ENCODE measurements at regions not wholly inside any gene's neighbourhood (a gene's known extent, or its start where the extent isn't known, plus 50 kb on each side); places are given as distances from the start of the nearest gene placed in this dataset.

DNA sequence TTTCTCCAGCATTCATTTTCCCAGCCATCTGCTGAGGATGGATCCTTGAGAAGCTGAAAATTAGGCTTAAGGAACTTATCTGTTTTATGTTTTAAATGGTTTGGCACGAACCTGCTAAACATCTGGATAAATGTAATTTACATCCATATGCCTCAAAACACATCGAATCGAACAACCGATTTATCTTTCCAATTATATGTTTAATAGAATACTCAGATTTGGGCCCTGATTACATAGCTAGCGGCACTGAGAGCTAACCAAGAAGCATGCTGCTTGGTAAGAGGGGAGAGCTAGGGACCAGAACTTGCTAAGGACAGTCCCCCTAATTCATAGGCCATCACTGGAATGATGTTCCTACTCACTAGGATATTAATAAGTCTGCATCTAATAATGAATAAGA lies 144.4 kb downstream of the BUB3 start:
- TF ChIP-seq, protein P1, sequence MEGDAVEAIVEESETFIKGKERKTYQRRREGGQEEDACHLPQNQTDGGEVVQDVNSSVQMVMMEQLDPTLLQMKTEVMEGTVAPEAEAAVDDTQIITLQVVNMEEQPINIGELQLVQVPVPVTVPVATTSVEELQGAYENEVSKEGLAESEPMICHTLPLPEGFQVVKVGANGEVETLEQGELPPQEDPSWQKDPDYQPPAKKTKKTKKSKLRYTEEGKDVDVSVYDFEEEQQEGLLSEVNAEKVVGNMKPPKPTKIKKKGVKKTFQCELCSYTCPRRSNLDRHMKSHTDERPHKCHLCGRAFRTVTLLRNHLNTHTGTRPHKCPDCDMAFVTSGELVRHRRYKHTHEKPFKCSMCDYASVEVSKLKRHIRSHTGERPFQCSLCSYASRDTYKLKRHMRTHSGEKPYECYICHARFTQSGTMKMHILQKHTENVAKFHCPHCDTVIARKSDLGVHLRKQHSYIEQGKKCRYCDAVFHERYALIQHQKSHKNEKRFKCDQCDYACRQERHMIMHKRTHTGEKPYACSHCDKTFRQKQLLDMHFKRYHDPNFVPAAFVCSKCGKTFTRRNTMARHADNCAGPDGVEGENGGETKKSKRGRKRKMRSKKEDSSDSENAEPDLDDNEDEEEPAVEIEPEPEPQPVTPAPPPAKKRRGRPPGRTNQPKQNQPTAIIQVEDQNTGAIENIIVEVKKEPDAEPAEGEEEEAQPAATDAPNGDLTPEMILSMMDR (IDR thresholded peaks at IDR 0.05; ENCODE audit: extremely low read depth in 1 of 2, insufficient read depth in 1 of 2, low read depth in 1 of 2, low read length in 2 of 2): no peak
- TF ChIP-seq POLR2A (IDR thresholded peaks at IDR 0.05; ENCODE audit: low read depth, low read length) (no peak), MYC (IDR thresholded peaks at IDR 0.05; ENCODE audit: low read depth, low read length) (no peak), FOS (IDR thresholded peaks at IDR 0.05; ENCODE audit: borderline replicate concordance, insufficient read depth, low read length) (no peak), POLR2AphosphoS5 (IDR thresholded peaks at IDR 0.05; ENCODE audit: insufficient read depth, low read depth, low read length) (no peak)
- TF ChIP-seq, protein P2, sequence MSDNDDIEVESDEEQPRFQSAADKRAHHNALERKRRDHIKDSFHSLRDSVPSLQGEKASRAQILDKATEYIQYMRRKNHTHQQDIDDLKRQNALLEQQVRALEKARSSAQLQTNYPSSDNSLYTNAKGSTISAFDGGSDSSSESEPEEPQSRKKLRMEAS (IDR thresholded peaks at IDR 0.05; ENCODE audit: insufficient read depth, insufficient read length): no peak
